ENCODE measurements at regions not wholly inside any gene's neighbourhood (a gene's known extent, or its start where the extent isn't known, plus 50 kb on each side); places are given as distances from the start of the nearest gene placed in this dataset.
"Not testable (repeated sequence)": the region's sequence is repeated elsewhere in the genome, so short reads cannot be mapped to it uniquely, and the experiment has no call there.

- DNase-seq (ENCODE audit: low read depth), result not testable (repeated sequence)
These were observed 51.0 kb upstream of the CDYL start for GRCh38 chr6:4725136-4725760.

- not testable (repeated sequence) for DNase-seq (ENCODE audit: low read depth)
These were observed 51.5 kb upstream of the CDYL start for GRCh38 chr6:4724727-4725126.

GRCh38 chr6:4723383-4723782, 52.8 kb upstream of the CDYL start:
- DNase-seq (ENCODE audit: low read depth), result no peak

- DNase-seq (ENCODE audit: low read depth), result not testable (repeated sequence)
These were observed 54.8 kb upstream of the CDYL start for GRCh38 chr6:4721368-4721767.

GRCh38 chr6:4719491-4719890, 56.7 kb upstream of the CDYL start:
- no peak for DNase-seq (ENCODE audit: low read depth)

- DNase-seq (ENCODE audit: low read depth), result no peak
These were observed 58.3 kb upstream of the CDYL start for GRCh38 chr6:4717856-4718255.

- DNase-seq (ENCODE audit: low read depth), result no peak
These were observed 59.1 kb upstream of the CDYL start for GRCh38 chr6:4717124-4717523.

GRCh38 chr6:4714961-4715501, 61.2 kb upstream of the CDYL start:
- DNase-seq (ENCODE audit: low read depth), result no peak

GRCh38 chr6:4712291-4712690, 63.9 kb upstream of the CDYL start:
- no peak for DNase-seq (ENCODE audit: low read depth)

GRCh38 chr6:4707011-4707410, 69.2 kb upstream of the CDYL start:
- no peak for DNase-seq (ENCODE audit: low read depth)

GRCh38 chr6:4705809-4706208, 70.4 kb upstream of the CDYL start:
- no peak for DNase-seq (ENCODE audit: low read depth)

- DNase-seq (ENCODE audit: low read depth), result no peak
These were observed 72.8 kb upstream of the CDYL start for GRCh38 chr6:4703382-4703781.

GRCh38 chr6:4698901-4699659, 77.1 kb upstream of the CDYL start:
- DNase-seq (ENCODE audit: low read depth), result no peak

- no peak for DNase-seq (ENCODE audit: low read depth)
These were observed 82.8 kb upstream of the CDYL start for GRCh38 chr6:4693173-4693970.

- DNase-seq (ENCODE audit: low read depth), result no peak
These were observed 83.5 kb upstream of the CDYL start for GRCh38 chr6:4692664-4693063.

GRCh38 chr6:4687989-4688947, 87.9 kb upstream of the CDYL start:
- peak; percentile 73 for DNase-seq (ENCODE audit: low read depth)

- DNase-seq (ENCODE audit: low read depth), result no peak
These were observed 88.6 kb upstream of the CDYL start for GRCh38 chr6:4687656-4687988.

- DNase-seq (ENCODE audit: low read depth), result no peak
These were observed 93.6 kb upstream of the CDYL start for GRCh38 chr6:4682431-4683097.

GRCh38 chr6:4678506-4679300, 97.5 kb upstream of the CDYL start:
- no peak for DNase-seq (ENCODE audit: low read depth)

- no peak for DNase-seq (ENCODE audit: low read depth)
These were observed 98.5 kb upstream of the CDYL start for GRCh38 chr6:4677751-4678065.
